Mucosa of descending colon (tissue), 3 donors: ENCODE measurements at regions not wholly inside any gene's neighbourhood (a gene's known extent, or its start where the extent isn't known, plus 50 kb on each side); places are given as distances from the start of the nearest gene placed in this dataset.

Experiments
- ATAC-seq: fragments of 200-7000 bp; cut with Tn5 transposase; one replicate; pipeline ENCODE4 v1.9.1; 2020; ENCODE audit warnings: mild to moderate bottlenecking, moderate library complexity
- DNase-seq, 3 donors: peaks; one replicate each; pipeline ENCODE4 v3.0.0-alpha.2; 2020
- H3K36me3 ChIP-seq: fragments of 200-600 bp; one replicate; pipeline ENCODE4 v1.8.0; 2021; ENCODE audit warnings: low read depth, mild to moderate bottlenecking
- H3K4me1 ChIP-seq: fragments of 200-600 bp; one replicate; pipeline ENCODE4 v1.8.0; 2021; ENCODE audit warnings: low read depth, mild to moderate bottlenecking
- H3K4me3 ChIP-seq: fragments of 200-600 bp; one replicate; pipeline ENCODE4 v1.8.0; 2021; ENCODE audit warnings: mild to moderate bottlenecking
- H3K9me3 ChIP-seq: fragments of 200-600 bp; one replicate; pipeline ENCODE4 v1.8.0; 2021; ENCODE audit warnings: mild to moderate bottlenecking
- intact Hi-C, 2 donors: fragments of 100-400 bp; cut with DNase I in 1 of 2; cut with micrococcal nuclease in 1 of 2; formaldehyde crosslinking; loops; one replicate each; pipeline versions ENCODE4 v1.11.0 to v1.11.1; 2022; cut with DNase I, micrococcal nuclease
- TF ChIP-seq, protein P1 (sequence below): fragments of 200-600 bp; IDR thresholded peaks from one replicate; pipeline ENCODE4 v1.8.0; 2022; ENCODE audit warnings: antibody characterized with exemption, mild to moderate bottlenecking
- donor health status: DM: no; HTN: no; CAD: no; lungs with moderate emphysema.
- donor health status: DM: no; HTN: no; CAD: no.
- donor health status: DM: no; HTN: yes; CAD: no.

DNA sequence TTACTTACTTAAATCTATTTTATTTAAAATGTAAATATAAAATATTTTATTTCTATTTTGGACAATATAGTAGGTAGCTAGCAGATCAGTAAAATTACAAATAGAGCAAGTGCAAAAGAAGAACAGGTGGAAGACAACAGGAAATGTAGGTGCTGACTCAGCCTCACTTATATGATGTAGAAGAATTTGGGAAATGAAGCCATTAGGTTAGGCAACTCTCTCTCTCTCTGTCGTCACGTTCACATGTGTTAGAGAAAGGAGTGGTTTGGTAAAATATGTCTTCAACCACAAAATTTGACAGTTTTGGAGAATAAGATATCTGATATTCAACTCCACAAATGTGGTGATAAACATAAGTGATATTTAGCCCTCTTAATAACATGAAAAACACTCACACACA, 532.5 kb upstream of the KCNMB2 start:
- H3K9me3 ChIP-seq, result peaks cover 3% of the 10 kb centered on the region
- intact Hi-C loops, result no loop called here
- DNase-seq, result no peak
- H3K4me3 ChIP-seq, result no peak overlapping the region
- TF ChIP-seq, protein P1, sequence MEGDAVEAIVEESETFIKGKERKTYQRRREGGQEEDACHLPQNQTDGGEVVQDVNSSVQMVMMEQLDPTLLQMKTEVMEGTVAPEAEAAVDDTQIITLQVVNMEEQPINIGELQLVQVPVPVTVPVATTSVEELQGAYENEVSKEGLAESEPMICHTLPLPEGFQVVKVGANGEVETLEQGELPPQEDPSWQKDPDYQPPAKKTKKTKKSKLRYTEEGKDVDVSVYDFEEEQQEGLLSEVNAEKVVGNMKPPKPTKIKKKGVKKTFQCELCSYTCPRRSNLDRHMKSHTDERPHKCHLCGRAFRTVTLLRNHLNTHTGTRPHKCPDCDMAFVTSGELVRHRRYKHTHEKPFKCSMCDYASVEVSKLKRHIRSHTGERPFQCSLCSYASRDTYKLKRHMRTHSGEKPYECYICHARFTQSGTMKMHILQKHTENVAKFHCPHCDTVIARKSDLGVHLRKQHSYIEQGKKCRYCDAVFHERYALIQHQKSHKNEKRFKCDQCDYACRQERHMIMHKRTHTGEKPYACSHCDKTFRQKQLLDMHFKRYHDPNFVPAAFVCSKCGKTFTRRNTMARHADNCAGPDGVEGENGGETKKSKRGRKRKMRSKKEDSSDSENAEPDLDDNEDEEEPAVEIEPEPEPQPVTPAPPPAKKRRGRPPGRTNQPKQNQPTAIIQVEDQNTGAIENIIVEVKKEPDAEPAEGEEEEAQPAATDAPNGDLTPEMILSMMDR, result no peak
- no peak for ATAC-seq
- no peaks in the 10 kb centered on the region for H3K36me3 ChIP-seq
- H3K4me1 ChIP-seq, result no peaks in the 10 kb centered on the region

DNA sequence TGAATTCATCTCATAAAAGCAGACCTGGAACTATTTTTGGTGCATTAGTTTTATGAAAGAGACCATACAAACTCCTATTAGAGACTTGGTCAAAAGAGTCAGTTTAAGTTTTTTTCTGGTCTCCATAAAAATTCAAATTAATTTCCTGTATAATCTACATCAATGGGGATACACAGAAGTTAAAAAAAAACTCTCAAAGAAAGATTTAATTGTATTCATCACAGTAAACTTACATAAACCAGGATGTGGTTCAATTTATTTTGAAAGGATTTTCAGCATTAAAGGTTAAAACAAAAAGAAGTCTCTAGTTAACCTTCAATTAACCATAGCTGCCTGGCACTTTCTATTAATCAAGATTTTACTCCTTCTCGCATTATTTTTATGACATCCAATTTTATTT, 530.3 kb upstream of the KCNMB2 start:
- H3K9me3 ChIP-seq, result no peaks in the 10 kb centered on the region
- H3K36me3 ChIP-seq, result no peaks in the 10 kb centered on the region
- intact Hi-C loops, result no loop called here
- no peak overlapping the region for H3K4me3 ChIP-seq
- DNase-seq, result no peak
- TF ChIP-seq, protein P1, result no peak
- H3K4me1 ChIP-seq, result no peaks in the 10 kb centered on the region
- ATAC-seq, result no peak

DNA sequence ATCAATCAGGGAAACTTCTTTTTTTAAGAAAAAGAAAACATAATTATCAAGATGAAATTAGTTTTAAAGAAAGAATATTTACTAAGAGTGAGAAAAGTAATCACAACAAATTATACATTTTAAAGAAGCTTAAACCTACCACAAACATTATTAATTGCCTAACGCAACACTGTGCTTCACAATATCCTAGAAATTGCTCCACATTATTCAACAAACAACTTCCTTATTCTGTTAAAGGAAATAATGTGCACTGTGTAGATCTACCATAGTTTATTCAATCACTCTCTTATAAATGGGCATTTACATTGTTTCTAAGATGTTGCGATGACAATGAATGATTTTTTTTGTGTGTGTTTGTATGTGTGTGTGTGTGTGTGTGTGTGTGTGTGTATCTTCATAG, 525.9 kb upstream of the KCNMB2 start:
- H3K36me3 ChIP-seq, result no peaks in the 10 kb centered on the region
- intact Hi-C loops, result no loop called here
- TF ChIP-seq, protein P1, result no peak
- no peak for ATAC-seq
- no peaks in the 10 kb centered on the region for H3K4me1 ChIP-seq
- DNase-seq, result no peak
- no peak overlapping the region for H3K4me3 ChIP-seq
- no peaks in the 10 kb centered on the region for H3K9me3 ChIP-seq

DNA sequence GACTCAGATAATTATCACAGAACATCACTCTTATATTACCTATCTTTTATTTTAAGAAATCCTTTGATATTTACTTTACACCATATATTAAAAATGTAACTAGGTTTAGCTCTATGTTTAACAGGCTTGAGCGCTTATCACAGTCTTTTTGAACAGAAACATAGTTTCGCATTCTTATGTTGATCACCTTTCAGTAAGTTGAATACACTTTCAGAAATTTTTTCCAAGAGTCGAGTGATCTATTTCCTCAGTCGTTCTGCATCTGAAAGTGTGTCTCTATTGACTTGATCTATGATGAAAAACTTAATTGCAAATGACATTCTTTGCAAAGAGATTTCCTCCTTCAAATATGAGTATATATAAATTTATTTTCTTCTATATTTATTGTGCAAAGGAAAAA, 516.6 kb upstream of the KCNMB2 start:
- intact Hi-C loops, result no loop called here
- no peaks in the 10 kb centered on the region for H3K9me3 ChIP-seq
- no peak overlapping the region for H3K4me3 ChIP-seq
- H3K4me1 ChIP-seq, result no peaks in the 10 kb centered on the region
- ATAC-seq (no peak), DNase-seq (no peak)
- H3K36me3 ChIP-seq, result no peaks in the 10 kb centered on the region
- TF ChIP-seq, protein P1, result no peak

DNA sequence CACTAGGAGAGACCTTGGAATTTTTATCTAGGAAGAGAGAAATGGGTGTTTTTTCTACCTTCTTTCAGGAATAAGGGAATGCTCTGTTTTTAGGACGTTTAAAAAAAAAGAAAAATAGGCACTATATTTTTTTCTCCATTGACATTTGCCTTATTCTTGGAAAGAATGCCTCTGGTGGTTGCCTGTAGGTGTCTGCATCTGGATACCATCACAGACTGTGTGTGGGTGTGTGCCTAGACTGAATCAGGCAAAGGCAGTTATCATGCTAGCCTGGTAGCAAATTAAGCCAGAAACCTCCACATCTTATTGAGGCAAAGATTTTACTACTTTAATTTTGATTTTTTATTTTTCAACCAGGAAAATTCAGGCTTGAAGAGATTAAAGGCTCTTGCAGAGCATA, 513.6 kb upstream of the KCNMB2 start:
- Histone ChIP-seq H3K4me1 (no peaks in the 10 kb centered on the region), H3K4me3 (no peak overlapping the region), H3K36me3 (no peaks in the 10 kb centered on the region), H3K9me3 (no peaks in the 10 kb centered on the region)
- intact Hi-C loops, result no loop called here
- DNase-seq (no peak), ATAC-seq (no peak)
- TF ChIP-seq, protein P1, result no peak

DNA sequence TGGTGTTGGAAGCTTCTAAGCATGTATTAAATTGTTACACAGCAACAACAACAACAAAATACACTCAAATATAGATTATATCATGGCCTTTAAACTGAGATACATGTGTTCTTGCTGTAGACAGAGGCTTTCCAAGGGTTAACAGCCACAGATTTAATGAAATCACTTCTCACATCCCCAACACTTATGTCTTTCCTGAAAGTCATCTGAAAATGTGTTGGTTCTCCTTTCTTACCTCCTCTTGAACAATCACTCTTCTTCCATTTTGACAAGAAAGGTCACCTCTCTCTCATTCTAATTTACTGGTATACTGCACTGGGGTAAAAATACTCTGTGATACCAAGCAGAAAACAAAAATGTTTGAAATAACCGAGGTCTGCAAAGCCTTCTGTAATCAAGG, 507.3 kb upstream of the KCNMB2 start:
- Histone ChIP-seq H3K4me1 (no peaks in the 10 kb centered on the region), H3K9me3 (no peaks in the 10 kb centered on the region), H3K4me3 (no peak overlapping the region), H3K36me3 (no peaks in the 10 kb centered on the region)
- ATAC-seq, result no peak
- intact Hi-C loops, result no loop called here
- TF ChIP-seq, protein P1, result no peak
- no peak for DNase-seq
